GM19193 (cell line): ENCODE measurements at regions not wholly inside any gene's neighbourhood (a gene's known extent, or its start where the extent isn't known, plus 50 kb on each side); places are given as distances from the start of the nearest gene placed in this dataset.

Source experiments
- POLR2A ChIP-seq: IDR thresholded peaks from 4 replicates; pipeline ENCODE4 v1.6.1; 2011; ENCODE audit not compliant: insufficient read depth, insufficient read length; ENCODE audit errors: extremely low read depth

DNA sequence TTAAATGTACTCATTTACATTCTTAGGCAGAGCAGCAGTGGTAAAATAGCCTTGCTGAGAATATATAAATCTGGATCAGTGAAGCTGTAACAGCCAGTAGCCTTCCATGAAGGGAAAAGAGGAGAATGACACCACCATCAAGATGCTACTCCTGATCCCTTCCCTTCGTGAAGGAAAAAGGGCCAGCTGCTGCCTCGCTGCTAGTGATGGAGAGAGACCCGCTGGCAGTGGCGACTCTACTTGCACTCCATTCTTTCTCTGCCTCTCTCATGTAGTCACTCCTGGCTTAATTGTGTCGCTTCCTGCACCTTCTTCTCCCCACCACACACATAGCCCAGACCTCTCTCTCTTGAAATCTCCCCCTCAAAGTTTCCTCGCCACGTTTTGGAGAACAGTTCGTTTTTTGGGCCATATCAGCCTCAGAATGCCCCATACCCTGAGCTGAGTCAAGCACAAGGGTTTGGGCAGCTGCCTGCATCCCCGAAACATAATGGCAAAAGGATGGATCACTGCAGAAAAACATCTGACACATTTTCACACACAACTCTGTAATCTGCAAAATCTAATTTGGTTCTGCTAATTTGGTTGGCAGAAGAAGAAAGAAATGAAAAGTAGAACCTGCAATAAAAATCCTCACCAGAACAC is 460.3 kb upstream of the IL12A start:
- no peak for TF ChIP-seq POLR2A

DNA sequence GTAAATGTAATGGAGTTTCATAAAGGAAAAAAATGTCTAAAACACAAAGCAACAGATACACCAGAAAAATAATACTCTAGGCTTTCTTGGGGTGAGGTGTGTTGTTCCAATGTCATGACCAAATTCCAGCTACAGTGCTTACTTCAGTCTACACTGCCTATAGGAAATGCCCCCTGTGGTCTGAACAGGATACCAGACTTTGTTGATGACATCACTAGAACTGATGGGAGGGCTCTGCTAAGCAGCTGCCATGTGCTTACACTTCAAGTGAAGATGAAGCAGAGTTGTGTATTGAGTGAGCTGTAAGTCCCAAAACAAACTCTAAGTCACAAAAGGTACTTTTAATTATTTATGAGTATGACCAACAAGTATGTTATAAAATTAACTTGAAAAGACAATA is 456.1 kb upstream of the IL12A start:
- no peak for TF ChIP-seq POLR2A

DNA sequence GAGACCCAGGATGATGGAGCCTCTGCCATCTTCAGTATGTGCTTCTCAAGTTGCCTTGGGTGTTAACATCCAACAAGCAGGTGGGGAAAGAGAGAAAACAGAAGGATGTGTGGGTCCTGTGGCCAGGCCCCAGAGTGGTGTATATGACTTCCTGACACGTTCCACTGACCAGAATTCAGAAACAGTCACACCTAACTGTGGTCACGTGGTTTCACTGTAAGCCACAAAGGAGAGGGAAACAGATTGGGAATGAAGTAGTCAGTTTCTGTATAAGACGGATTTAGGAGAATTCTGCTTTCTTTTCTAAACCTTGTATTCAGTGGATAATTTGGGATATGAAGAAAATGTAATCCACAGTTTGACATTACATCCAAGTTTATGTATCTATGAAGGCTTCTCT is 454.1 kb upstream of the IL12A start:
- TF ChIP-seq POLR2A: no peak

DNA sequence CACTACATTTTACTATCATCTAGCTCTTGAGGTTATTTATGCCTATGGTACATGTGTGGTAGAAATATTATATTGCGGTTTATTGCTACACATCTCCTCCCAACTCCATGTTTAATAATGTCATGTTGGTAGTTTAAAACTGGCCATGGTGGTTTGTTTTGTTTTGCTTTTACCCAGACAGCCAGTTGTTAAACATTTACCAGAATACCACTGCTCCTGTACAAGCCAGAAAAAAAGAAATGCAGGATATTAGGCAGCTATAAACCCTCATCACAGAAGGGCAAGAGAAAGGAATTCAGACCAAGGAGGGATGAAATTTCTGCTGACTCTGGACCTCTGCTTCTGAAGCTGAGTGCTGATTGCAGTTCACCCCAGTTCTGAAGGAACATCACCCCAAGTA is 451.8 kb upstream of the IL12A start:
- TF ChIP-seq POLR2A: no peak

DNA sequence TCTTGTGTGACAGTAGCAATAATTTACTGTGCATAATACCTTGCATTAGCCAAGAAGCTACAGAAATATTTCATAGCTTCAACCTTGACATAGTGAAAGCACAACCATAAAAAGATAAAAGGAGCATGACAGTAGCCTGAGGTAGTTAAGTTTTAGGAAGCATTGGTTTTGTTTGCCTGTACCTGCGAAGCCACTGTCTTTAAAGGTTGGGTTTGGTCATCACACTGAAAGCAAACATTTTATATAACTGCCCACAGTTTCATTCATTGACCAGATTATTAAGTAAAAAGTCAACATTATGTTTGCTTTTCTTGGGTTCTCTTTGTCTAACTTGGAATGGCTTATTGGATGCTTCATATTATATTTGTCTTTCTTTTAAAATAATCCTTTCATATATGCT is 450.1 kb upstream of the IL12A start:
- TF ChIP-seq POLR2A: no peak

DNA sequence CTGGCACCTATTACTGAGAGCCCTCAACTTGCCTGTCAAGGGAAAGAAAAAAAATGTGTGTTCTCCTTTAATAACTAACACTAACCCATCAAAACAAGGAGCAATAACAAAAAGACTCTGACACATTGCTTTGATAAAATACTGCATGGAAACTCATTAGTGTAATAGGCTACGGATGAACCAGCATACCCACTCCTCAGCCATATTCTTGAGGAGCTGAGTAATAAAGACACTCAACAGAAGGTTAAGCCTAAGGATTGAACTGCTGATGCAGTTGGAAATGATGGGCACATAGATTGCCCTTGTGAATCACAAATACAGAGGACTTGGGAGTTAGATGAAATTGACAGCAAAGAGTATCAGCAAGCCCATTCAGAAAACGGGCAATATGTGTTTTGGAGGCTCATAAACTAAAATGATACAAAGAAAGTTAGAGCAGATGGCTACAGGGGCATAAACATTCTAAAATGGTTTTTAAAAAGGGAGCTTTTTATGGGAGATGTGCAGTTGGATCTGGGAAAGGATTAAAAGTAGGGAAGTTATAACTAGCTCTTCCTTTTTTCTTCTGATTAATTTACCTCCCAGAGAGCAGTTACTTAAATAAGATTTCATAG is 447.6 kb upstream of the IL12A start:
- TF ChIP-seq POLR2A: no peak

DNA sequence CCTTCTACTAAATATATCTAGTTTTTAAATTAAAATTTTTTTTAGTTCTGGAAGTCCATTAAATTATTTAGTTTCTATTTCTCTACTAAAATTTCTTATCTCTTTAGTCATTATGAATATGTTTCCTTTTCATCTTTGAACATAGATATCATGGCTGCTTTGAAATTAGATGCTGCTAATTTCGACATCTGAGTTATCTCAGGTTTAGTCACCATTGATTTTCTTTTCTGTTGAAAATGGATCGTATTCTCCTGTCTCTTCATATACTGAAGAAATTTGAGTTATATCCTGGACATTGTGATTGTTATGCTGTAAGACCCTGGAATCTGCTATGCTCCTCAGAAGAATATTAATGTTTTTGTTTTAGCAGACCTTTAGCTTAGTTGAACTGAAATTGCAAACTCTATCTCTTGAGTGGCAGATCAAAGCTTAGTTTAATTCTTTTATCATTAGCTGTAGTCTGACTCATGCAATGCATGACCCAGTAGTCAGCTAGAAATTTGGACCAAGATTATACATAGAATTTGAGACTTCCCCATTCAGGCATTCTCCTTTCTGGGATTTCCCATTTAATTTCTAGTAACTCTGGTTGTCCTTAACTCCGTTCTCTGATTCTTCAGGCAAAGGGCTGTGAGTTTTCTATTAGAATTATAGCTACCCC is 439.8 kb upstream of the IL12A start:
- no peak for TF ChIP-seq POLR2A

DNA sequence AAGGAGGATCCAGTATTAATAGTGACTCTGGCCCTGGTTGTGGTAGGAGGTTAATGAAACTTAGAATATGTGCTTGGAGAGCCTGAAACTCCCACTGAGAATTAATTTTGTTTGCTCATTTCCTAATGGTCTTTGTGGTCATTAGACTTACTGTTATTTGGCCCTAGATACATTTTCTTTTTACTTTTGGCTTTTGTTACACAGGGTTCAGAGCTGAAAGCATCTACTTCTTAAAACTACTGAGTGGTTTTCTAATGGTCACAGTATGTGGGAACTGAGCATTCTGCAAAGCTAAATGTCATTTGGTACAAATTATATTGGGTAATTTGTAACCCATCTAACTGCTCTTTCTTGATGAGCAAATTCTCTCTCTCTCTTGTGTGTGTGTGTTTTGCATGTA is 433.4 kb upstream of the IL12A start:
- TF ChIP-seq POLR2A: no peak

DNA sequence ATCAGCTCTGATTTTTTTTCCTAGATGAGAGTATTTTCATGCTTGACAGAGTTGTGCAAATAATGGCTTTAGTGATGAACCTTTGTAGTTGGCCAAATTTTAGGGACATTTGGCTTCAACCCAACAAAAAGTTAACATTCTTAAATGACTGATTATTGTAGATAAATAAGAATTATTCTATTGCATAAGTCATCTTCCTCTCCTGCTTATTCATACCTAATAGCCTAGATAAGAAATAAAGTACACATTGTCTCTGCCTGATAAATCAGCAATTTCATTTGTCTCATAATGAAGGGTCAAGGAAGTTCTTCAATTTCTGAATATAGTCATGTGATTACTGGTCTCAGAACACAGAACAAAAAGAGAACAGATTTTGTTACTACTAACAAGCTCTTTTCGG is 428.9 kb upstream of the IL12A start:
- TF ChIP-seq POLR2A: no peak

DNA sequence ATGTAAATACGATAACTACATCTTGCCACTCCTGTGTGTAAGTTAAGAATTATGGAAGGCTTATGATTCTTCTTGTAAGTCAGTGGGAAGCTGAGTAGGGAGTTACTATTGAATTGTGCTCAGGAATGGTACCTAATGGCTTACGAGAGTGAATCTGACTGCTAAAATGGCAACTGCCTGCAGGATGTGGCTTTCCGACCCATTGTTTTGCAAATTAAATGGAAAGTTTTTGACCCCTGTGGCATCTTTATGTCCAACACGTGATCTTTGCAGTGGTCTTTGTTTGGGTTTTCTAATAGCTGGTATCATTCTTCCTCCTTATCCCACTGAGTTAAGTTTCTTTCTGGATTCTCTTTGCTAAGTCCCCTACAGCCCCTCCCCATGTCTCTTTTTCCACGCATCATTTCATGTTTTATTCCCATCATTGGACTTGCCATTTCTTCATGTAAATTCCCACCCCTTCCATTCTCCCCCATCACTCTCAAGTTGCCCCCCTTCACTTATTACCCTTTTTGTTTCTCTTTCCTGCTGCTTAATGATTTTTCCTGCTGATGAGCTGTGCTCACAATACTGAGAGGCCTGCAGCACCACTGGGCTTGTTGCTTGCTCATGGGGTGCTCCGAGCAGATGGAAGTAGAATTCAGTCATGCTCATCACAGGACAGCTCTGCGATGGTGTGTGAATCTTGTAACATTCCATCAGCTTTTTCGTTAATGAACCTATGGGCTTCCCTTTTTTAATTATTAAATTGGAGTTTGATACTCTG is 428.2 kb upstream of the IL12A start:
- TF ChIP-seq POLR2A: no peak

DNA sequence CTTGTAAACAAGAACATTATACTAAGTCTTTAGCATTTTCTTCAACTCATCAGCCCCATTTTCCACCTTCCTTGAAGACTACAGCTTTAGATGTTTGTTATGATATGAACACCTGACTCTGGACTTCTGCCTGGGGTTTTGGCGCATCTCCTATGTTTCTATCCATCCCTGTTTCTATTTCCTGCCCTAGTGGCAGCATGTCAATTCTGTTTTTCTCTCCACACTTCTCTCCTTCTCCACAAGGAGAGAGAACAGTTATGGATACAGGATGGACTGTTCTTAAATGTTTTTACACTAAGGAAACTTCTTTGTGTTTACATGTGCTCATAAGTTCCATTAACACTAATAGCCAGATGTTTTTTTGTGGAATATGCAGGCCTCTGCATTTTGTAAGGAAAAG is 423.3 kb upstream of the IL12A start:
- TF ChIP-seq POLR2A: no peak

DNA sequence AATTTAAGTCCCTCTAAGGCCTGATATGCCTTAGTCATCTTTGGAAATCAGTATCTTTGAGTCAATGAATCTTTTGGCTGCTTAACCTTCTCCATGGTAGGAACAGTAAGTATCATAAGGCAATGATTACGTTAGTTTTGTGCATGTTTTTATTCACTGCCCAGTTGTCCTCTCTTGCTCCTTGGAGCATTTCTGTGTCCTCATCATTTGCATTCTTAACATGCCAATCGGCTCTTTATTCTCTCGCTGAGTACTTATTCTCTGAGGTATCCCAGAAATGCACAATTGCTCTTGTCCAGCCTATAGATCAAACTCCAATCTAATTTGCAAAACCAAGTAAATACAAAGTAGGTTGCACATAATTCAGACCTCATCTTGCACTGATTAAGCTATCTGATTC is 405.0 kb upstream of the IL12A start:
- no peak for TF ChIP-seq POLR2A

DNA sequence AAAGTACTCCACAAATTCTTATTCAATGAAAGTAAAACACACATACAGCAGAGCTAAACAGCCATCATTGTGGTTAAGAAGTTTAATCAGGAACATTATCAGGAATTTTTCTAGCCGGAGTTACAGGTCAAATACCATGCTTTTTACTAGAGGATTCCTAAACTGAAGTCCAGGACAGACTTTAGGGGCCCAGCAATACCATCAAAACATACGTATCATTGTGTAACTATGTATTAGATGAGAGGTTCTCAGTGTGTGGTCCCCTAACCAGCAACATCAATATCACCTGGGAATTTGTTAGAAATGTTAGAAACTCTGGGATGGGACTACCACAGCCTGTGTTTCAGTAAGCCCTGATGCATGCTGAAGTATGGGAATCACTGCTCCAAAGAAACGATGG is 404.2 kb upstream of the IL12A start:
- TF ChIP-seq POLR2A: no peak

DNA sequence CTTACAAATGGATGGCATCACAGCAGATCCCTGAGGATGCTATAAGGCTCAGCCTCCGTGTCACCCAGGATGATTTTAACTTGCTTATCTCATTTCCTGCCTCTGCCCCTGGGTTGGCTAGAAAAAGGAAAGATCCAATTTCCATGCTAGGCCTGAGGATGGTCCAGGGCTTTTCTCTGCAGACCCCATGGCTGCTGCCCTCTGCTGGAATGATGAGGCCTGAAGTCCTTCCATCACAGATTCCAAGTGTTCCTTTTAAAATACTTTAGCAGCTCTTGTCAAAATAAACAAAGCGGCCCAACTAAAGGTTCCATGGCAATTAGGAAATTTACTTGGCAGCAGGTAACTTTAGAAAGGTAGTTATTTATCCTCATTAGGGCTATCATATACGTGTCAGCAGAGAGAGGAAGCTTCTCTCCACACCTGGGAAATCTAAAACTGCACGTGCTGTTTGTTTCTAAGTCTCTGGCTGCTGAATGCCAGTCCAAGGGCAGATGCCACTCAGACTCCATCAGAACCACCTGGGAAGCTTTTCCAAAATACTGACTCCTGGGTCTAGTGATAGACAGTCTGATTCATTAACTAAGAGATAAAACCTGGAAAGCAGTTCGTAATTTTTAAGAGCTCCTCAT is 401.9 kb upstream of the IL12A start:
- TF ChIP-seq POLR2A: no peak

DNA sequence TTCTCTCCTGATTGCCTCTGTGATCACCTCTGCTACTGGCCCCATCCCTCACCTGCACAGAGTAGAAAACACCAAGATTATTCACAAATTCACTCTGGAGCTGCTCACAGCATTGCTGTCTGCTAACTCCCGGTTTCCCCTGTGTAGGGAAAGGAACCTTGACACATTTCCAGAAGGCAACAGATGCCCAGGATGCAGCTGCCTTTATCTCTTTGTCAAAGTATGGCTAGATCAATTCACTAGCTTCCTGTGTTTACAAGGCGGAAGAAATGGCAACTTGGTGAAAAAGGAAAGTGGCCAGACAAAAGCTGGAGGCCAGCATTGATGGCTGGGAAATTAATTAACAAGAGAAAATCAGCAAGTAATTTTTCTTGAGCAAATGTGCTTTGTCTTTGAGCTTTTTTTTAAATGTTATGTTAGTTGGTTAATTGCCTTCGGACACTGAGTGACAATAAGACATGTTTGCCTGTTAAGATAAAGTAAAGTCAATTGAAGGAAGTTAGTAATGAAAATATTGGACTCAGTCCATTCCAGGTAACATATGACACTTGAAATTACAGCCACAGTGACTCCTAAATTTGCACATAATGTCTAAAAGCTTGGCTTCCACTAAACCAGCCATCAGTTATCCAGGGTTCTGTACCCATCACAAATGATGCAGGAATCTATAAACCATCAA is 394.6 kb upstream of the IL12A start:
- no peak for TF ChIP-seq POLR2A
